Activated naive CD8-positive, alpha-beta T cell treated with anti-CD3 and anti-CD28 coated beads, Interleukin-2, amount 50 U/mL, for 16 hours (primary cell): ENCODE measurements at regions not wholly inside any gene's neighbourhood (a gene's known extent, or its start where the extent isn't known, plus 50 kb on each side); places are given as distances from the start of the nearest gene placed in this dataset.

Experiments used
- DNase-seq: peaks from one replicate; pipeline ENCODE4 v3.0.0-alpha.2; 2020; ENCODE audit warnings: low read depth, low spot score

DNA sequence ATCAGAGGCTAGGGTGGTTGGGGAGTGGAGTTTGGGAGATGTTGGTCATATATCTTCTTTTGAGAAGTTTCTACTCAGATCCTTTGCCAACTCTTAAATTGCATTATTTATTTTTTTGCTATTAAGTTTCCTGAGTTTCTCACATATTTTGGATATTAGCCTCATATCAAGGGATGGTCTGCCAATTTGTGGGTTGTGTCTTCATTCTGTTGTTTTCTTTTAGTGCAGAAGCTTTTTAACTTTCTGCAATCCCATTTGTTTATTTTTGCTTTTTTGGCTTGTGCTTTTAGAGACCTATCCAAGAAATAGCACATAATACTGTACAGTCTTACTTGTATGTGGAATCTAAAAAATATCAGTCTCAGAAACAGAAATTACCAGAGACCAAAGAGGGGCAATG, 509.2 kb upstream of the HS3ST1 start:
- no peak for DNase-seq

DNA sequence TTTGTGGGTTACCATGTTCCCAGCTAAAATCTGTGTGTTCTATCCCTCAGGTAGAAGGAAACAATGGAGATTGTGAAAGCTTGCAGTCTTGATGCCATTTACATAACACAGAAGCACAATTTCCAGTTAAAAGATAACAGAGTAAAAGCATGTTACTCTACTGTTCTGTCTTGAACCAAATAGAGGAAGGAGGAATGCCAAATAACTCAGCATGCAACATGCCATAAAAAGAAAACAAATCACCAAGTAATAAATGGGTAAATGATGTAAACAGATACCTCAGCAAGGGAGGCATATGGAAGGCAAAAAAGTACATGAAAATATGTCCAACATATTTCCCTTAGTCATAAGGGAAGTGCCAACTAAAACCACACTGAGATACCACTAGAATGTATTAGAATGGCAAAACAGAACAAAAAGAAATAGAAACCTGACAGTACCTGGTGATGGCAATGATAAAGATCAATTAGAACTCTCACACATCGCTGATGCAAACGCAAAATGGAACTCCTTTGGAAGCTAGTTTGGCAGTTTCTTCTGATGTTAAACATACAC, 502.6 kb upstream of the HS3ST1 start:
- no peak for DNase-seq

DNA sequence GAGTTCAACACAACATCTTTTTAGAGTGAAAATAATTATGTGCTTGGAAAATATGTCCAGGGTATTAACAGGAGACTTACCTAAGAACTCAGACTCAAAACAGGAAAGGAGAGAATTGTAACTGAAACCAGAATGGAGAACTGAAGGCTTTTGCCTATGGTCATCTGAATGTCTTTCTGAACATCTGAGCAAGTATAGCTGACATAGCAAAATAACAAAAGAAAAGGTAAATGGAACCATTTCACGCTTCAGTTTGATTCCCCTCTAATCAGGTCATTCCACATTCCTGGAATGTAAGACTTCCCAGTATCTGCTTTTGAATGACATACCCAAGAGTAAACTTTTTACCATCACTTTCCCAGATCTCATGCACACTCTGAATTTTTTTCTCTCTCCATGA, 500.4 kb upstream of the HS3ST1 start:
- no peak for DNase-seq

DNA sequence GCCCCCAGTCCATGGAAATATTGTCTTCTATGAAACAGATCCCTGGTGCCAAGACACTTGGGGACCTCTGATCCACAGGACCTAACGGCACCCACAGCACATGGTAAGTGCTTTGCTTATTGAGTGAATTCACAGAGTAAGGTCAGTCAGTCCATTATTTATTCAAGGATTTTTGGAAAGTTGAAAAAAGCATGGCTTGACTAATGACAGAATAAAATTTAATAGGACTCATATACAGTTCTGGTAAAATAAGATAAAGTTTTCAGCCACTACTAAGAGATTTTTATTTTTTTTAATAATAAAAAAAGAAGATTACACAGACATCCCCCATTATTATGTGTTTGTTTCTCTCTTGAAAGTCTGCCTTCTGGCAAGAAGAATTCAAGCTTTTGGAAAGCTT, 490.6 kb upstream of the HS3ST1 start:
- no peak for DNase-seq

DNA sequence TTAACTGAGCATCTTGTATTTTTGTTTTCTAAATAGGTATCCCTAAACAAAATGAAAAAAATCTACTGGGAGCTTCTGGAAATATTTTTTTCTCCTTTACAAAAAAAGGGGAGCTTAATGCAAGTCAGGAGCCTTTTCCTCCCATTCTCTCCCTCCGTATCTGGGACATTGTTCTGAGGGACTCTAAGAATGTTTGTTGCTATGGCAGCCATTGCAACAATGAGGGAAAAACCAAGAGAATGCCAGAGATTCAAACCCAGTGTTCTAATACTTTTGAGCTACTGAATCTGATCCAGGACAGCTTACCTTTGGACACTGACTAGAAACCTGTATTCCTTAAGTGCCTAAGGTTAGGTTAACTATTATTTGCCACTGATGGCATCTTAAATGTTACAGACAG, 485.7 kb upstream of the HS3ST1 start:
- DNase-seq = no peak

DNA sequence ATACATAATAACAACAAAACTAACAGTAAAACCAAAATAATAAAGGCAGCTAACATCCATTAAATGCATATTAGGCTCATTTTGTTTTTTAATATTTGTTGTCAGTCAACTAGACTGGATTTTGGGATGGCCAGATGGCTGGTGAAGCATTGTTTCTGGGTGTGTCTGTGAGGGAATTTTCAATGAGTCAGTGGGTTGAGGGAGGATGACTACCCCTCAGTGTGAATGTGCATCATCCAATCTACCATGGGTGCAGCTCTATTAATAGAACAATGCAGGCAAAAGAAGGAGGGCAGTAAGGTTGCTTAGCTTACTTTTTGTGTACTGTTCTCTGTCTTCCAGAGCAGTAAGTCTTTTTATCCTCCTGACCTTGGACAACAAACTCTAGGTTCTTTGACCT, 484.2 kb upstream of the HS3ST1 start:
- no peak for DNase-seq

DNA sequence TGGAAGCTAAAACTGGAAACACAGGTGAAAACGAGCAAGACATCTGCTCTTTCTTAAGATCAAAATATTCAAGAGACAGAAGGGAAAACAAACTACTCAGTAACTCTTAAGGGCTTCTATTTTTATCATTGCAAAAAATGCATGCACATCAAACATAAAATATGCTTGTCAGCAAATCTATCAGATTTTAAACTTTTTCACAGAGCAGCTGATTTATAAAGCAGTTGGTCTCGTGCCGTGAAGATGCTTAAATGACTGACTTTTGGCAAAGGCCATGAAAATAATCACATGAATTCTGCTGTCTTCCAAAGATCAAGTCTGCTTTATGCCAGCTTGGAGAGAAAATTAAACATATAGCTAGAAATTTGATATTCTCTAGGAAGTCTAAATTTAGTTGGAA, 482.1 kb upstream of the HS3ST1 start:
- no peak for DNase-seq

DNA sequence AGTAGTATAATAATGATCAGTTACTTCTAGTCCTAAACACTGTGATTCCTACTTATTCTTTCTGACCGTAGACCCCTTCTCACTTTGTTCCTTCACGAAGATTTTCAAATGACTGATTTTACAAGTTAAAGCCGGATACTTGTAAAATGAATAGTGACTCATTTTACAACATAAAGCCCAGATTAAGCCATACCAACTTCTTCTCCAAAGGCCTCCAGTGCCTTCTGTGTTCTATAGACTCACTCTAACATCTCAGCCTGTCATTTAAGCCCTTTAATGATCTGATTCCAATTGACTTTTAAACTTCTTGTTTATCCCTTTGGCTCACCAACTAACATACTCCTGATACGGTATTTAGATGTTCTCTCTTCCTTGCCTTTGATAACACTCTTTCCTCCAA, 480.0 kb upstream of the HS3ST1 start:
- no peak for DNase-seq

DNA sequence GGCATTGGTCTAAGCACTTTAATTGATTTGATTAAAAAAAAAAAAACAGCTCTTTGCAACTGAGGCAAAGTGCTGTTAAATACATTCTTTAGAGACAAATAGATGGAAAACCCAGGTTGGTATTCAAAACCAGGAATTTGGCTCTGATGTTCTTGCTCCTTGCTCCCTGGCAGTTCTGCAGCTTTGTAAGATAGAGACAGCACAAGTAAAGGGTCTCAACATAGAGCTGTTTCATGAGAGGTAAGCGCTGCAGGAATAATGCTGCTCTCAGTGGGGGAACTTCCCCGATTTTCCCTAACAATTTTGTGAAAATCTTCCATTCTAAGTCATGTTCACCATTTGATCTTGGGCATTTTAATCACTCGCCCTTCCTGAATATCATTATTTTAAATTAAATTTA, 479.5 kb upstream of the HS3ST1 start:
- DNase-seq = no peak

DNA sequence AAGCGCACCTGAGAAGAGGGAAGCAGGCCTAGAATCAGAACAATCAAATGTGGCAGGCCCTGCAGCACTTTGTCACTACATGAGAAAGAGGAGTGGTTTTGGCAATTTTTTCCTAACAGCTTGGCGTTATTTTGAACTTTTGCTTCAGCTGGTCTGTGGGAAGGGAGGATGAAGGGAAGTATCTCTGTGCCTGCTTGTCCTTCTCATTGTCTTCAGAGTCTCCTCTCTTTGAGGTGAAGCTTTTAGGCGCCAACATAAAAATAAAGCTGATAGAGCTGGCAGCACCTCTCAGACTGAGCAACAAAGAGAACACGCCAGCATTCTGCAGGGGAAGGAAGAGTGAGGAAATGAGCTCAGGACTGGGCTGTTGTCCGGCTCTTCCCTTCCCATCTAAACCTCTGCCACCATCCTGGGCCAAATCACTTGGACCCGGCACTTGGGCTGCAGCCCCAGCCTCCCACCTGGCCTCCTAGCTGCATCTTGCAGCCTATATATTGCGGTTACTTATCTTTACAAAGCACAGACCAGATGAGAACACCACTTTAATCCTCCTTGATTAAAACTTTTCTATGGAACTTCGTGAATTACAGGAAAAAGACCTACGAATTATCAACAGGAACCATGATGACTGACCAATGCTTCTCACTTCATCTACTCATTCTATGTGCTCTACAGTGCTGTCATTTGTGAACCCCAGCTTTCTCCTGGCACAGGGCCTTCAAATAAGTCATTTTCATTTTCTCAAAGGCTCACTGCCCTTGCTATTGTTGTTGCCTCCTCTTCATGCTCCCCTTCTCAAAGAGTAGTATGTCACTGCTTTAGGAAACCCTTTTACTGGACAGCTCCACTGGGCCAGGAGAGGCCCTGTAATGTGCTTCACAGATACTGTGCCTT, 476.4 kb upstream of the HS3ST1 start:
- no peak for DNase-seq

DNA sequence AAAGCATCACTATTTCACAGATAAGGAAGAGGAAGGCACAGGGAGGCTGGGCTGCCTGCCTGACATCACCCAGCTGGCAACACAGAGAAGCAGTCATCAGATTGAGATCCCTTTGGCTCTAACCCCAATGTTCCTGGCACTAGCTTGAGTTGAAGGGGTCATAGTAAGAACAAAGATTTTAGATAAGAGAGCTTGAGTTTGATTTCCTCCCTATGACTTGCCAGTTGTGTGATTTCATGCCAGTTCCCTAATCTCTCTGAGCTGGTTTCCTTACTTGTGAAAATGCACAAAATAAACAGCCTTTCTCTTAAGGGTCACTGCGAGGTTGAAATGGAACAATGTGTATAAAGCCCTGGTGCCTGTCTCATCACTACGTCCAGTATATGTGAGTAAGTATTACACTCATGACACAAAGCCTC, 475.4 kb upstream of the HS3ST1 start:
- DNase-seq = no peak

DNA sequence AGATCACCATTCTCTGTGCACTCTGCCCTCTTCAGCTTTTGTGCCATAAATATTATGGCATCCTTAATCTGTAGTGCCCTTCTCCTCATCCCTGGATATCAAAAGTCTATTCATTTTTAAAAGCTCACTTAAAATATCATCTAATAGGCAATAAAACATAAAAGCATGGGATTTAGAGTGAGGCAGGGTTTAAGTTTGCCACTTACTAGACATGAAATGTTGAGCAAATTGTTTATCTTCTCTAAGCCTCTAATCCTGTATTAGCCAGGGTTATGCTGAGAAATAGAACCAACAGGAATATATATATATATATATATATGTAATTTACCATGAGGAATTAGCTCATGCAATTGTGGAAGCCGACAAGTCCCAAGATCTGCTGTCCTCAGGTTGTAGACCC, 472.4 kb upstream of the HS3ST1 start:
- no peak for DNase-seq

DNA sequence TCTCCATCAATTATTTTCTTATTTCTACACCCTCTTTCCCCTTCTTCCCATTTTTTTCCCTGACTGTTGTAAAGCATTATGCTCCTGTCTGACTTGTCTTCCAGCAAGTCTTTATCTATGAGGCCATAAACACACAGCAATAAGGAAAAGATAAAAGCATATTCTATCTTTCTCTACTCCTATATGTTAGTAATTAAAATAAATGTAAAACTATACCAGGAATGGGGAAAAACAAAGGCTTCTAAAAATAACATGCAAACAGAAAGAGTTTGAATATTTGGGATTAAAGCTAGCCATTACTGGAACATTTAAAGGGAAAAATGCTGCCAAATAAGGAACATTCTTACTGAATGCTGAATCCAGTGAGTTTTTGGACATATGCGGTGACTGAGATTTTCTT, 471.7 kb upstream of the HS3ST1 start:
- DNase-seq = no peak

DNA sequence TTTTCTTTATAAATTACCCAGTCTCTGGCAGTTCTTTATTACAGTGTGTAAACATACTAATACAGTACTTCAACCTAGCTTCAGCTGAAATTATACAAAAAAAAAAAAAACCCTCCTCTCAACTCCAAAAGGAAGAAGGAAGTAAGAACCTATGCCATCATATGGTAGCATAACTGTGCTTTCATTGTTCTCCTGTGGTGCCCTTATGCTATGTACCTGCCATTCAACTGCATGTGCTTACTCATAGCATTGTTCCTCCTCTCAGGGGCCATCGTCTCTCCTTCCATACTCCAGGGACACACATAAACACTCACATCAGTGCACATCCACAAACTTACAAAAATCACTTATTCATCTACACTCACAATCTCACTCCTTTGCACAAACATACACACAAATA, 470.1 kb upstream of the HS3ST1 start:
- no peak for DNase-seq

DNA sequence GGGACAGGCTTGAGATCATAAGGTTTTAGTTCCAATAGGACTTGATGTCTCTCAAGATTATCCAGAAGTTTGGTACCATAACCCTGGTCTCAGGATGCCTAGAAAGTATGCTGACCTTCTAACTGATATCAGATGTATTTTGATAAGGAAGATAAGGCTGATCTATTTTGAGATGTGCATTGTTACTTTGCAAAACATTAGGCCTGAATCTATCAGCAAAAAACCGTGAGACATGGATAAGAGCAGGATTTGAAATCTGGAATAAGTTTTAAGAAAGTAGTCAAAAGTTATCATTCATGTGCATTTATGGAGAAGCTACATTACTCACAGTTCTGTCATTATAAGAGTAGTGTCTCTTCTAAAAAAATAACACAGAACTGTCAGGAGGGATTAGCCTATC, 467.1 kb upstream of the HS3ST1 start:
- no peak for DNase-seq

DNA sequence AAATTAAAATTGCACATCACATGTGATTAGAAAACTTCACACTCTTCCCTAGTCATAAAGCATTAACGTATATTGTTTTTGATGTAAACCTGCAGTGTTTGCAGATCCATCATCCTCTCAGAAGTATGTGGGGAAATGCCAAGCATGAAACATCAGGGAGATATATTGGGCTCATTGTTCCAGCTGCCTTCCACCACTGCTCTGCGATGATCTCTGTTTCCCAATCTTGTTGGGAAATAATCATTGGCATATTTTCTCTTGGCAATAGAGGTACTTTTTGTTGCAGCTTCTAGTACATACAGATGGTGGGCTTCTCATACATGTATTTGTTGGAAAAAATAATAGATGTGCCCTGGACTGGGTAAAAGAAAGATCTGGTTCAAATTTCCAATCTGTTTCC, 466.3 kb upstream of the HS3ST1 start:
- DNase-seq = no peak

DNA sequence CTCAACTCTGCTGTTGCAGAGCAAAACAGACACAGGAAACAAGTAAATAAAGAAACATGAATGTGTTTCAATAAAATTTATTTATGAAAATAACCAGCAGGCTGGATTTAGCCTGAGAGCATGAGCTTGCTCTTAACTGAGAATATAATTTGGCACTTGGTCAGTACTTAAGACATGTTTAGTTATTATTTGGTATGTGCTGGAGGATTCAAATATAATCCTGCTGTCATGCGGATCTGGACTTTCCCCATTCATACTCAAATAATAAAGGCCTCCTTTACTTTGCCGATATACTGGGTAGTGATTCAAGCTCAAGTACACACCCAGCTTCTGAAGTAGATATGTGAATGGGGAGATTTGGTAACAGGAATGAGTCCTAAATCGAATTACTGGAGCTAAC, 465.5 kb upstream of the HS3ST1 start:
- DNase-seq = no peak

DNA sequence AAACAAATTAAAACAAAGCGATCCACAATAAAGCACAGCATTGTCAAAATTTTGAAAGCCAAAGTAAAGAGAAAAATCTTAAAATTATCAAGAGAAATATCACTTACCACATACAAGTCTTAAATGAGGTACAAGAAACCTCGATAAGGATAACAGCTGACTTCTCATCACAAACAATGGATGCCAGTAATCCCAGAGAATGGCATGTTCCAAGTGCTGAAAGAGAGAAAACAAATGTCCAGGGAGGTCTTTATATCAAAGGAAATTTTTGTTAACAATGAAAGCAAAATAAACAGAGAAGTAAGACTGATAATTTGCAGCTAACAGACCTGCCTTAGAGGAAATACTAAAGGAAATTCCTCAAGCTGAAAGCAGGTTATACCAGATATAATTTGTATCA, 460.4 kb upstream of the HS3ST1 start:
- no peak for DNase-seq

DNA sequence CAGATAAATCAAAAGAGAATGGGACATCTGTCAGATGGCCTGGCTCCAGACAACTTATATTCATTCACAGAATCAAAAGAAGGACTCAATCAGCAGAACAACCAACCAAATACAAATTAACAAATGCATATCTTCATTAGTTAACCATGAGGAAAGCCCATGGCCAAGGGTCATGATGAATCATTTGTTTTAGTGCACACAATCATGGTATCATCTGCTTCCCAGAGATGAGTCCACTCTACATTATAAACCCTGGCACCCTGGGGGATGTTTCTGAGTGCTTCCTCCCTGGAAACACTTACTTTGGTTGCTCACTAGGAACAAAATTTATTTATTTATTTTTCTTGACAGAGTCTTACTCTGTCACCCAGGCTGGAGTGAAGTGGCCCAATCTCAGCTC, 453.3 kb upstream of the HS3ST1 start:
- DNase-seq = no peak

DNA sequence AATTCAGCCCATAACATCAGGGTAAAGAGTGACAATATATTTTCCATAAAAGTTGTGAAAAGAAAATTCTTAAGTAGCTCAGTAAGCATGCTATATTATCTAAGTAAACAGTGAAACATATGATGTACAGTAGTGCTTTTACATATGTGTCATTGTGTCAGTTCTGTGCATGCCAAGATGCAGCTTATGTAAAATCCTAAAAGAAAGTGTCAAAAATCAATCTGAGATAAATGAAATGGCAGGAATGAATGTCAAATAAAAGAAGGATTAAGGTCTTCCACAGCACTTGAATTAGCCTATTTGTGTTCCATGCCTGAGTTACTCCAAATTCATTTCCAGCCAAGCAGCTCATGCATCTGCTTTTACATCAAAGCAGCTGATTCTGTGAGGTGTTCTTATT, 452.7 kb upstream of the HS3ST1 start:
- no peak for DNase-seq

DNA sequence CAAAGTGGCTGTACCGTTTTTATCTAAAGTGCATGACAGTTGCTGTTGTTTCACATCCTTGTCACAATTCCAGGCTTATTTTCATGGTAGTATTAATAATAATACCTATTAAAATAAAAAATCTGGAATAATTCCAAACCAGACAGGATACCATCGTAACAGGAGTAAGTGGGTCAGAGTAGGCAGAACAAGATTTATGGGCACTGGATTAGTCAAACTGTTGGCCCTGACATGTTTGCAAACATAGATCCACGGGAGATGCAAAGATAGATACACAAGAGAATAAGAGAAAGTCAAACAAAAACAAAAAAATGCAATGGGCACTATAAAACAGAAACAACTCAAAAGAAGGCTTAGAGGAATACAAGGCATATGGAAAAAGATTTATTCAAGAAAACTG, 449.5 kb upstream of the HS3ST1 start:
- no peak for DNase-seq

DNA sequence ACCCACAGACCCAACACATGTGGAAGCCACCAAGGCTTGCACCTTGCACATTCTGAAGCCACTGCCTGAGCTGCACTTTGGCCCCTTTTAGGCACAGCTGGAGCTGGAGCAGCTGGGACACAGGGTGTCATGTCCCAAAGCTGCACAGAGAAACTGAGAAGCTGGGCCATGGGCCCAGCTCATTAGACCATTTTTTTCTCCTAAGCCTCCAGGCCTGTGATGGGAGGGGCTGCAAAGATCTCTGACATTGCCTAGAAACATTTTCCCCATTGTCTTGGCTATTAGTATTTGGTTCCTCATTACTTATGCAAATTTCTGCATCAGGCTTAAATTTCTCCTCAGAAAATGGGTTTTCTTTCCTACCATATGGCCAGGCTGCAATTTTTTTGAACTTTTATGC, 447.4 kb upstream of the HS3ST1 start:
- DNase-seq = no peak

DNA sequence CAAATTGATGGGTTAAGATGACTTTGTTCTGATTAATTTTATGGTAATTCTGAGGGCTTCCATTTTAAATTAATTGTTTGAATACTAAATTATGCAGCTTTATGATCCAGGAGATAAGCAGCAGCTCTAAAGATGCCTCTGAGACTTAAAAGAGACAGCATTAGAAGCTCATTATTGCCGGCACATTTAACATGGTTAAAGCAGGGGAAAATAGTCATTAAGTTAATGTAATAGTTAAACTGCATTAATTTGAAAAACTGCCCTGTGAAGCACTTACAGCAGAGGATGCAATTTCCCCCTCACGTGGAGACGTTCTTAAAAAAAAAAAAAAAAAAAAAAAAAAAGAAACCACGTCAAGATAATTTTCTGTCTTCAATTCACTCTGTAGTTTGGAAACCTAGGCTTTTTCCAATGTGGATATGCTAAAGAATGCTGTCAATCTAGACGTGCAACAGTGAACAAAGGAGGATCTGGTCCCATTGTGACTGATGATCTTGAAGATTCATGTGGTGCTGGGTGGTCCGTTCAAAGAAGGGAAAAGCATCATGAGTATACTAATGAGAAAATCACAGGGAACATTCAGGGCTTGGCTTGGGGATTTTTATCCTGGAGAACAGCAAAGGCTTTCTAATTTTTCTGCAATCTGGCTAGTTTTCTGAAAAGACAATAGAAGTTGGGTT, 440.6 kb upstream of the HS3ST1 start:
- DNase-seq = no peak
